Right atrium auricular region (tissue), 2 donors: ENCODE measurements at regions not wholly inside any gene's neighbourhood (a gene's known extent, or its start where the extent isn't known, plus 50 kb on each side); places are given as distances from the start of the nearest gene placed in this dataset.

Source experiments
- DNase-seq: peaks from one replicate; pipeline ENCODE4 v3.0.0-alpha.2; 2019; ENCODE audit warnings: low spot score
- H3K27ac ChIP-seq, 2 donors: fragments of 200-600 bp; sonication (generic); 1 replicate in 1 of 2; 2 replicates in 1 of 2; pipeline ENCODE4 v1.5.1; 2016 to 2019
- H3K27me3 ChIP-seq, 2 donors: fragments of 200-600 bp; sonication (generic); one replicate each; pipeline versions ENCODE4 v1.5.1 to v1.6.0; 2017 to 2019
- H3K36me3 ChIP-seq: fragments of 200-600 bp; sonication (generic); one replicate; pipeline ENCODE4 v1.5.1; 2016
- H3K4me1 ChIP-seq, 2 donors: fragments of 200-600 bp; sonication (generic); one replicate each; pipeline versions ENCODE4 v1.5.1 to v1.6.0; 2017 to 2019
- H3K4me3 ChIP-seq, 2 donors: fragments of 200-600 bp; sonication (generic); 1 replicate in 1 of 2; 2 replicates in 1 of 2; pipeline ENCODE4 v1.5.1; 2017 to 2019; ENCODE audit warnings: mild to moderate bottlenecking in 1 of 2, moderate library complexity in 1 of 2
- H3K9me3 ChIP-seq, 2 donors: fragments of 200-600 bp; sonication (generic); one replicate each; pipeline ENCODE4 v1.5.1; 2019
- CTCF ChIP-seq, 2 donors: fragments of 200-600 bp; sonication (generic); IDR thresholded peaks; one replicate each; pipeline ENCODE4 v1.5.1; 2019; ENCODE audit warnings: antibody characterized with exemption in 2 of 2

GRCh38 chr5:129387944-129388343 is 72.2 kb upstream of the ADAMTS19 start:
- Histone ChIP-seq H3K4me3 (no peak overlapping the region), H3K9me3 (no peaks in the 10 kb centered on the region), H3K4me1 (no peaks in the 10 kb centered on the region), H3K27me3 (no peaks in the 10 kb centered on the region), H3K27ac (no peak overlapping the region), H3K36me3 (no peaks in the 10 kb centered on the region)
- no peak for TF ChIP-seq CTCF (IDR thresholded peaks at IDR 0.05)
- no peak for DNase-seq

GRCh38 chr5:129392681-129393080 is 67.4 kb upstream of the ADAMTS19 start:
- Histone ChIP-seq H3K27me3 (no peaks in the 10 kb centered on the region), H3K4me3 (no peak overlapping the region), H3K36me3 (no peaks in the 10 kb centered on the region), H3K4me1 (no peaks in the 10 kb centered on the region), H3K27ac (no peak overlapping the region), H3K9me3 (no peaks in the 10 kb centered on the region)
- TF ChIP-seq CTCF (IDR thresholded peaks at IDR 0.05): no peak
- DNase-seq: no peak

- H3K36me3 ChIP-seq: no peaks in the 10 kb centered on the region
- no peaks in the 10 kb centered on the region for H3K27me3 ChIP-seq
- H3K9me3 ChIP-seq: no peaks in the 10 kb centered on the region
- no peak overlapping the region for H3K4me3 ChIP-seq
- H3K27ac ChIP-seq: no peak overlapping the region
- no peak for DNase-seq
- TF ChIP-seq CTCF (IDR thresholded peaks at IDR 0.05): no peak
- H3K4me1 ChIP-seq: no peaks in the 10 kb centered on the region
These were observed 64.9 kb upstream of the ADAMTS19 start for GRCh38 chr5:129395247-129395646.

GRCh38 chr5:129398026-129398678 is 61.9 kb upstream of the ADAMTS19 start:
- no peak overlapping the region for H3K27ac ChIP-seq
- no peaks in the 10 kb centered on the region for H3K36me3 ChIP-seq
- DNase-seq: no peak
- no peak overlapping the region for H3K4me3 ChIP-seq
- H3K4me1 ChIP-seq: no peaks in the 10 kb centered on the region
- no peaks in the 10 kb centered on the region for H3K9me3 ChIP-seq
- no peak for TF ChIP-seq CTCF (IDR thresholded peaks at IDR 0.05)
- no peaks in the 10 kb centered on the region for H3K27me3 ChIP-seq

GRCh38 chr5:129399069-129399468 is 61.0 kb upstream of the ADAMTS19 start:
- Histone ChIP-seq H3K36me3 (no peaks in the 10 kb centered on the region), H3K27me3 (no peaks in the 10 kb centered on the region), H3K4me1 (no peaks in the 10 kb centered on the region), H3K4me3 (no peak overlapping the region), H3K9me3 (no peaks in the 10 kb centered on the region), H3K27ac (no peak overlapping the region)
- DNase-seq: no peak
- no peak for TF ChIP-seq CTCF (IDR thresholded peaks at IDR 0.05)

- Histone ChIP-seq H3K4me3 (no peak overlapping the region), H3K27me3 (no peaks in the 10 kb centered on the region), H3K4me1 (no peaks in the 10 kb centered on the region), H3K27ac (no peak overlapping the region), H3K36me3 (no peaks in the 10 kb centered on the region), H3K9me3 (no peaks in the 10 kb centered on the region)
- no peak for DNase-seq
- peak; percentile 14 to 51 for TF ChIP-seq CTCF (IDR thresholded peaks at IDR 0.05)
These were observed 59.6 kb upstream of the ADAMTS19 start for GRCh38 chr5:129400395-129400983.
